ENCODE measurements at regions not wholly inside any gene's neighbourhood (a gene's known extent, or its start where the extent isn't known, plus 50 kb on each side); places are given as distances from the start of the nearest gene placed in this dataset.
A peak's percentile ranks its signal among the peaks of the same experiment; 100 is the strongest.

- no peaks in the 10 kb centered on the region for H3K9me3 ChIP-seq (ENCODE audit: control insufficient read depth in 2 of 3, low read length in 3 of 3)
- ATAC-seq: no peak
- H3K27me3 Mint-ChIP-seq: no peaks in the 10 kb centered on the region
- intact Hi-C loops (cut with micrococcal nuclease): no loop called here
- DNase-seq: no peak
- H3K4me3 Mint-ChIP-seq: no peak overlapping the region
- H3K36me3 Mint-ChIP-seq: no peaks in the 10 kb centered on the region
- H3K4me1 Mint-ChIP-seq: no peaks in the 10 kb centered on the region
- no peaks in the 10 kb centered on the region for H3K36me3 ChIP-seq (ENCODE audit: control insufficient read depth in 2 of 3, insufficient read depth in 3 of 3, low read length in 3 of 3)
- no peak overlapping the region for H3K4me3 ChIP-seq (ENCODE audit: low read length)
- no peaks in the 10 kb centered on the region for H3K4me1 ChIP-seq (ENCODE audit: control insufficient read depth in 2 of 2, insufficient read depth in 2 of 2, low read length in 2 of 2)
- CTCF ChIA-PET: no interaction called here
- no peak overlapping the region for H3K27ac Mint-ChIP-seq
- no peaks in the 10 kb centered on the region for H3K27me3 ChIP-seq (ENCODE audit: control insufficient read depth in 2 of 2, insufficient read depth in 2 of 2, low read length in 2 of 2)
- H3K9me3 Mint-ChIP-seq: peaks cover 0 to 3% (median 0%) of the 10 kb centered on the region in 11 donors
- POLR2A ChIA-PET: no interaction called here
- no peak overlapping the region for H3K27ac ChIP-seq (ENCODE audit: low read depth, low read length)
Measured at GRCh38 chr7:85770332-85770731, 583.5 kb upstream of the SEMA3D start.

GRCh38 chr7:85765698-85766298 is 578.9 kb upstream of the SEMA3D start:
- DNase-seq (no peak), ATAC-seq (no peak)
- no peaks in the 10 kb centered on the region for H3K36me3 Mint-ChIP-seq
- peaks cover 0 to 9% (median 0%) of the 10 kb centered on the region in 11 donors for H3K9me3 Mint-ChIP-seq
- H3K4me1 Mint-ChIP-seq: no peaks in the 10 kb centered on the region
- Histone ChIP-seq H3K9me3 (ENCODE audit: control insufficient read depth in 2 of 3, low read length in 3 of 3) (no peaks in the 10 kb centered on the region), H3K27me3 (ENCODE audit: control insufficient read depth in 2 of 2, insufficient read depth in 2 of 2, low read length in 2 of 2) (no peaks in the 10 kb centered on the region), H3K4me1 (ENCODE audit: control insufficient read depth in 2 of 2, insufficient read depth in 2 of 2, low read length in 2 of 2) (no peaks in the 10 kb centered on the region), H3K4me3 (ENCODE audit: low read length) (no peak overlapping the region), H3K36me3 (ENCODE audit: control insufficient read depth in 2 of 3, insufficient read depth in 3 of 3, low read length in 3 of 3) (no peaks in the 10 kb centered on the region), H3K27ac (ENCODE audit: low read depth, low read length) (no peak overlapping the region)
- ChIA-PET CTCF (no interaction called here), POLR2A (no interaction called here)
- no peak overlapping the region for H3K4me3 Mint-ChIP-seq
- intact Hi-C loops (cut with micrococcal nuclease): no loop called here
- H3K27ac Mint-ChIP-seq: no peak overlapping the region
- no peaks in the 10 kb centered on the region for H3K27me3 Mint-ChIP-seq

- CTCF ChIA-PET: no interaction called here
- no peaks in the 10 kb centered on the region for H3K4me1 Mint-ChIP-seq
- Histone ChIP-seq H3K4me1 (ENCODE audit: control insufficient read depth in 2 of 2, insufficient read depth in 2 of 2, low read length in 2 of 2) (no peaks in the 10 kb centered on the region), H3K27me3 (ENCODE audit: control insufficient read depth in 2 of 2, insufficient read depth in 2 of 2, low read length in 2 of 2) (no peaks in the 10 kb centered on the region), H3K4me3 (ENCODE audit: low read length) (no peak overlapping the region), H3K36me3 (ENCODE audit: control insufficient read depth in 2 of 3, insufficient read depth in 3 of 3, low read length in 3 of 3) (no peaks in the 10 kb centered on the region), H3K27ac (ENCODE audit: low read depth, low read length) (no peak overlapping the region), H3K9me3 (ENCODE audit: control insufficient read depth in 2 of 3, low read length in 3 of 3) (no peaks in the 10 kb centered on the region)
- H3K27ac Mint-ChIP-seq: no peak overlapping the region
- no peaks in the 10 kb centered on the region for H3K27me3 Mint-ChIP-seq
- intact Hi-C loops (cut with micrococcal nuclease): no loop called here
- POLR2A ChIA-PET: interaction anchor here (0.5 kb wide), 1 partner anchor 132 kb away, joined by 3 read pairs; no protein-coding TSS in a partner anchor
- no peak for DNase-seq
- H3K9me3 Mint-ChIP-seq: peaks cover 0 to 9% (median 0%) of the 10 kb centered on the region in 11 donors
- no peak overlapping the region for H3K4me3 Mint-ChIP-seq
- H3K36me3 Mint-ChIP-seq: no peaks in the 10 kb centered on the region
- no peak for ATAC-seq
Measured at GRCh38 chr7:85764034-85764433, 577.2 kb upstream of the SEMA3D start.

- Mint-ChIP-seq H3K27ac (no peak overlapping the region), H3K9me3 (peaks cover 2 to 18% (median 8%) of the 10 kb centered on the region in 11 donors), H3K4me3 (no peak overlapping the region), H3K36me3 (no peaks in the 10 kb centered on the region), H3K27me3 (no peaks in the 10 kb centered on the region), H3K4me1 (no peaks in the 10 kb centered on the region)
- H3K9me3 ChIP-seq (ENCODE audit: control insufficient read depth in 2 of 3, low read length in 3 of 3): no peaks in the 10 kb centered on the region
- H3K36me3 ChIP-seq (ENCODE audit: control insufficient read depth in 2 of 3, insufficient read depth in 3 of 3, low read length in 3 of 3): no peaks in the 10 kb centered on the region
- no peak overlapping the region for H3K27ac ChIP-seq (ENCODE audit: low read depth, low read length)
- DNase-seq (no peak), ATAC-seq (no peak)
- POLR2A ChIA-PET: no interaction called here
- no peak overlapping the region for H3K4me3 ChIP-seq (ENCODE audit: low read length)
- intact Hi-C loops (cut with micrococcal nuclease): no loop called here
- CTCF ChIA-PET: no interaction called here
- no peaks in the 10 kb centered on the region for H3K4me1 ChIP-seq (ENCODE audit: control insufficient read depth in 2 of 2, insufficient read depth in 2 of 2, low read length in 2 of 2)
- H3K27me3 ChIP-seq (ENCODE audit: control insufficient read depth in 2 of 2, insufficient read depth in 2 of 2, low read length in 2 of 2): no peaks in the 10 kb centered on the region
Measured at GRCh38 chr7:85757348-85757747, 570.5 kb upstream of the SEMA3D start.

- intact Hi-C loops (cut with micrococcal nuclease): loop anchor here in 1 of 2 donors (2.0 to 5.0 kb wide), 2 partner anchors 708 to 1814 kb away; no protein-coding TSS in a partner anchor
- DNase-seq (peak in 1 of 9 donors; percentile 30), ATAC-seq (peak; percentile 67)
- POLR2A ChIA-PET: no interaction called here
- no peaks in the 10 kb centered on the region for H3K36me3 ChIP-seq (ENCODE audit: control insufficient read depth in 2 of 3, insufficient read depth in 3 of 3, low read length in 3 of 3)
- H3K4me3 ChIP-seq (ENCODE audit: low read length): no peak overlapping the region
- no peak overlapping the region for H3K27ac ChIP-seq (ENCODE audit: low read depth, low read length)
- CTCF ChIA-PET: no interaction called here
- H3K4me3 Mint-ChIP-seq: no peak overlapping the region
- H3K4me1 ChIP-seq (ENCODE audit: control insufficient read depth in 2 of 2, insufficient read depth in 2 of 2, low read length in 2 of 2): no peaks in the 10 kb centered on the region
- H3K9me3 ChIP-seq (ENCODE audit: control insufficient read depth in 2 of 3, low read length in 3 of 3): no peaks in the 10 kb centered on the region
- H3K27me3 ChIP-seq (ENCODE audit: control insufficient read depth in 2 of 2, insufficient read depth in 2 of 2, low read length in 2 of 2): no peaks in the 10 kb centered on the region
- no peaks in the 10 kb centered on the region for H3K27me3 Mint-ChIP-seq
- peaks cover 0 to 19% (median 9%) of the 10 kb centered on the region in 11 donors for H3K9me3 Mint-ChIP-seq
- no peaks in the 10 kb centered on the region for H3K4me1 Mint-ChIP-seq
- peaks cover 0 to 6% (median 0%) of the 10 kb centered on the region in 5 donors for H3K36me3 Mint-ChIP-seq
- H3K27ac Mint-ChIP-seq: no peak overlapping the region
Measured at GRCh38 chr7:85750454-85750949, 563.6 kb upstream of the SEMA3D start.

GRCh38 chr7:85749696-85750453 is 563.0 kb upstream of the SEMA3D start:
- peaks cover 0 to 17% (median 5%) of the 10 kb centered on the region in 11 donors for H3K9me3 Mint-ChIP-seq
- intact Hi-C loops (cut with micrococcal nuclease): loop anchor here in 1 of 2 donors (2.0 to 5.0 kb wide), 2 partner anchors 708 to 1813 kb away; no protein-coding TSS in a partner anchor
- no peak for ATAC-seq

More at GRCh38 chr7:85749696-85750453, 563.0 kb upstream of the SEMA3D start:
- Histone ChIP-seq H3K27ac (ENCODE audit: low read depth, low read length) (no peak overlapping the region), H3K27me3 (ENCODE audit: control insufficient read depth in 2 of 2, insufficient read depth in 2 of 2, low read length in 2 of 2) (no peaks in the 10 kb centered on the region), H3K4me3 (ENCODE audit: low read length) (no peak overlapping the region), H3K36me3 (ENCODE audit: control insufficient read depth in 2 of 3, insufficient read depth in 3 of 3, low read length in 3 of 3) (no peaks in the 10 kb centered on the region), H3K9me3 (ENCODE audit: control insufficient read depth in 2 of 3, low read length in 3 of 3) (no peaks in the 10 kb centered on the region), H3K4me1 (ENCODE audit: control insufficient read depth in 2 of 2, insufficient read depth in 2 of 2, low read length in 2 of 2) (no peaks in the 10 kb centered on the region)
- POLR2A ChIA-PET: no interaction called here
- no peak for DNase-seq
- Mint-ChIP-seq H3K27ac (no peak overlapping the region), H3K27me3 (no peaks in the 10 kb centered on the region), H3K4me3 (no peak overlapping the region), H3K4me1 (no peaks in the 10 kb centered on the region), H3K36me3 (peaks cover 0 to 6% (median 0%) of the 10 kb centered on the region in 5 donors)
- CTCF ChIA-PET: no interaction called here

Measured in naive thymus-derived CD4-positive, alpha-beta T cell (primary cell).